ENCODE measurements at regions not wholly inside any gene's neighbourhood (a gene's known extent, or its start where the extent isn't known, plus 50 kb on each side); places are given as distances from the start of the nearest gene placed in this dataset.
"Not testable (repeated sequence)": the region's sequence is repeated elsewhere in the genome, so short reads cannot be mapped to it uniquely, and the experiment has no call there.

DNA sequence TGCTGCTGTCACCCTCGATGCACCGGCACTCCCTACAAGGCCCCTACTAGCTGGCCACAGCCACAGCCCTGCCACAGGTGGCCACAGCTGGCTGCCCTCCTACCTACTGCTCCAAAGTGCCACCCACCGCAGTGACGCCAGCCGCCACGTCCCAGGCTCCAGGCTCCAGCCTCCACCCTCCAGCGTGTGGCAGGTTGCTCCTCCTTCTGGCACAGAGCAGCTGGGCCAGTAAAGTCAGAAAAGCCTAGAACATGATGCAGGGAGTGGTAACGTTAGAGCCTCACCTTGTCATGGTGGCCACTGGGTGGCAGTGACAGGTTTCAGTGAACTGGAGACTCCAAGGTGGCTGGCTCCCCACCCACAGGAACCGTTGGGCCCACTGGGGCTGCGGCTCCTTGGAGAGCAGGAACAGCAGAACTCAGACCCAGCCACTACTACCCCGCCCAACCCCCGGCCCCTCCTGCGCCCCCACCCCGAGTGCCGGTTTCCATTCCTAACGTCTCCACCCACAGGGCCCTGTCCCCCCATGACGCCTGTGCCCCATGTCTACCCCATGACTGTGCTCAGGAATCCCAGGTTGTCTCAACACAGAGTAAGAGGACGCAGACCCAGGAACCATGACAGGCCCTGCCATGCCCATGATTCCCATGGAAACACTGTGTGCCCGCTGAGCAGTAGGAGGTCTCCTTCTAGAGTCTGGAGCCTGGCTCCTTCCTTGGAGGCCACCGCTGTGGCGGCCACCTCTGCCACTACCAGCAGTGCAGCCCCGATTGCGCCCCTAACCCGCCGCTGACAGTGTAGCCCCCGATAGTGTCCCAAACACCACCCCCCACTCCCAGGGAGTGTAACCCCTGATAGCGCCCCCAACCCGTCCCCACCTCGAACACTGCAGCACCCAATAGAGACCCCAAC lies 52.3 kb upstream of the ZNF33B start:
- no peak for DNase-seq (ENCODE audit: low spot score, unreplicated experiment)
- no peak for TF ChIP-seq CTCF (IDR thresholded peaks at IDR 0.05; ENCODE audit: unreplicated experiment)
- Mint-ChIP-seq H3K27ac (no peak overlapping the region), H3K4me3 (ENCODE audit: low read depth) (no peak overlapping the region), H3K9me3 (ENCODE audit: low read depth) (peaks cover 42% of the 10 kb centered on the region), H3K4me1 (ENCODE audit: low read depth) (no peaks in the 10 kb centered on the region), H3K36me3 (ENCODE audit: insufficient read depth) (no peaks in the 10 kb centered on the region), H3K27me3 (no peaks in the 10 kb centered on the region)

DNA sequence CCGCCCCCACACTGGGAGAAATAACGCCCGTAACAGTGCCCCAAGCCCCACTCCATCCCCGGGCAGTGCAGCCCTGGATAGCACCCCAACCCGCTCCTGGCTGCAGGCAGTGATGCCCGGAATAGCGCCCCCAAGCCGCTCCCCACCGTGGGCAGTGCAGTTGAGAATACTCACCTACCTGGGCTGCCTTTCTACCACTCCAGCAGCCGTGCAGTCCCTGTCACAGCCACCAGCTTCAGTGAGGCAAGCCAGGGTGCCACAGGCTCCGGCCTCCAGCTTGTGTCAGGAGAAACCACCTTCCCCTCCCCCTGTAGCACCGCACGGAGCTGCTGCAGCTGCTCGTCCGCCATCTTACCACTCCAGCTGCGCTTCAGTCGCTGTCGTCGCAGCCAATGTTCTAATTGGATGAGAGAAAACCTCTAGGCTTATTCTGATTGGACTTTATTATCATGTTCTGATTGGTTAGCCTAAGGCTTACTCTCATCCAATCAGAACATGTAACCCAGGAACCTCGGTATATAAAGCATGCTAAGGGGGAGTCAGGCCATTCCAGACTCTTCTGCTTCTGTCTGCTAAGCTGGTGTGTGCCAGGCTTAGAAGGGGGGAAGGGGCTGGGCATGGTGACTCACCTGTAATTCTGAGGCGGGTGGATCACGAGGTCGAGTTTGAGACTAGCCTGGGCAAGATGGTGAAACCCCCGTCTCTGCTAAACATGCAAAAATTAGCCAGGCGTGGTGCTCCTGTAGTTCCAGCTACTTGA lies 53.2 kb upstream of the ZNF33B start:
- Mint-ChIP-seq H3K27me3 (no peaks in the 10 kb centered on the region), H3K4me1 (ENCODE audit: low read depth) (no peaks in the 10 kb centered on the region), H3K9me3 (ENCODE audit: low read depth) (peaks cover 43% of the 10 kb centered on the region), H3K27ac (no peak overlapping the region), H3K4me3 (ENCODE audit: low read depth) (no peak overlapping the region), H3K36me3 (ENCODE audit: insufficient read depth) (no peaks in the 10 kb centered on the region)
- no peak for DNase-seq (ENCODE audit: low spot score, unreplicated experiment)
- TF ChIP-seq CTCF (IDR thresholded peaks at IDR 0.05; ENCODE audit: unreplicated experiment) = no peak

GRCh38 chr10:42697926-42698325 lies 59.6 kb upstream of the ZNF33B start:
- Mint-ChIP-seq H3K36me3 (ENCODE audit: insufficient read depth) (peaks cover 1% of the 10 kb centered on the region), H3K27ac (no peak overlapping the region), H3K4me1 (ENCODE audit: low read depth) (no peaks in the 10 kb centered on the region), H3K9me3 (ENCODE audit: low read depth) (peaks cover 39% of the 10 kb centered on the region), H3K27me3 (no peaks in the 10 kb centered on the region), H3K4me3 (ENCODE audit: low read depth) (no peak overlapping the region)
- no peak for TF ChIP-seq CTCF (IDR thresholded peaks at IDR 0.05; ENCODE audit: unreplicated experiment)
- no peak for DNase-seq (ENCODE audit: low spot score, unreplicated experiment)

DNA sequence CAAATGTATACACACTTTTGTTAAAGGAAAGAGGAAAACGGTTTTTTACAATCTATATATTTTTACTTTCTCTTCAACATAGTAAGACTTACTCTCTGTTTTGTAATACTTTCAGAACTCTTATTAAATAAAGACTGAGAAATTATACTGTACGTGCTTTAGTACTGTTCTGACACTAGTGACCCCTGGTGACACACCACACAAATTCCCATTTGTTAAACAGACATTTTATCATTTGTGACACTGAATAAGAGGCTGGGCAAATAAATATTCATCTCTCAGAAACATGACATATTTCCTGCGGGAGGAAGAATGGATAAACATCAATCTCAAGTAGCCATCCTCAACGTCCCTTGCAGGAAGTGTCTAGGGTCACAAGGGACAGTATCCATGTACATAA lies 68.9 kb upstream of the ZNF33B start:
- Mint-ChIP-seq H3K9me3 (ENCODE audit: low read depth) (peaks cover 55% of the 10 kb centered on the region), H3K4me1 (ENCODE audit: low read depth) (no peaks in the 10 kb centered on the region), H3K27me3 (no peaks in the 10 kb centered on the region), H3K4me3 (ENCODE audit: low read depth) (no peak overlapping the region), H3K27ac (no peak overlapping the region), H3K36me3 (ENCODE audit: insufficient read depth) (no peaks in the 10 kb centered on the region)
- DNase-seq (ENCODE audit: low spot score, unreplicated experiment) = no peak
- TF ChIP-seq CTCF (IDR thresholded peaks at IDR 0.05; ENCODE audit: unreplicated experiment) = no peak

DNA sequence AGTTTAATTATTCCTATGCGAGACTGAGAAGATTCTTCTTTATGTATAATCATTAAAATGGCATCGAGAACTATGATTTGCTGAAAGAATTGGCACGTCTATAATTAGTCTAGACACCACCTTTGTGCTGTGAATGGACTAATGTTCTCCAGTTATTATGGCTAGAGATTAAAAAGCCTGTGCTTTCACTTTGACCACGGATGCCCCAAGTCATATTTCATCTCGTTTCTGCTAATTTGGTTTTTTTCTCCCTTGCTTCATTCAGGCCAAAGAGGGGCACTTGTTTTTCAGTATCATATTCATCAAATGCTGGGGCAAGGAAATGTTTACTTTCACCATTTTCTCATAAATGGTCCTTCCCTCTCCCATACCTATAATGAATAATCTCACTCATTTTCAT lies 63.3 kb upstream of the BMS1 start:
- DNase-seq (ENCODE audit: low spot score, unreplicated experiment); H3K27ac Mint-ChIP-seq; H3K36me3 Mint-ChIP-seq (ENCODE audit: insufficient read depth); H3K4me3 Mint-ChIP-seq (ENCODE audit: low read depth); H3K4me1 Mint-ChIP-seq (ENCODE audit: low read depth); H3K27me3 Mint-ChIP-seq: not testable (repeated sequence)
- H3K9me3 Mint-ChIP-seq (ENCODE audit: low read depth) = peaks cover 47% of the 10 kb centered on the region
